Colonic mucosa (tissue), 4 donors: ENCODE measurements at regions not wholly inside any gene's neighbourhood (a gene's known extent, or its start where the extent isn't known, plus 50 kb on each side); places are given as distances from the start of the nearest gene placed in this dataset.

Experiments used
- DNase-seq: peaks from one replicate; pipeline ENCODE4 v3.0.0-alpha.2; 2020
- H3K27ac ChIP-seq: fragments of 200-600 bp; one replicate; pipeline ENCODE4 v1.8.0; 2021
- H3K27me3 ChIP-seq: fragments of 200-600 bp; one replicate; pipeline ENCODE4 v1.8.0; 2021
- H3K36me3 ChIP-seq: fragments of 200-600 bp; one replicate; pipeline ENCODE4 v1.8.0; 2021
- H3K4me1 ChIP-seq: fragments of 200-600 bp; one replicate; pipeline ENCODE4 v1.8.0; 2021; ENCODE audit warnings: mild to moderate bottlenecking
- H3K4me3 ChIP-seq: fragments of 200-600 bp; one replicate; pipeline ENCODE4 v1.8.0; 2021
- H3K9ac ChIP-seq, 2 donors: one replicate each; pipeline ENCODE4 v1.7.0; 2013; ENCODE audit warnings: control low read depth in 2 of 2, low read depth in 2 of 2, low read length in 2 of 2
- H3K9me3 ChIP-seq: fragments of 200-600 bp; one replicate; pipeline ENCODE4 v1.8.0; 2021
- CTCF ChIP-seq: fragments of 200-600 bp; IDR thresholded peaks from one replicate; pipeline ENCODE4 v1.8.0; 2022; ENCODE audit warnings: antibody characterized with exemption, mild to moderate bottlenecking
- intact Hi-C: fragments of 100-400 bp; cut with DNase I; formaldehyde crosslinking; loops from one replicate; pipeline ENCODE4 v1.14.1; 2022
- donor health status: healthy.
- donor health status: DM: no; HTN: no; CAD: no.
- donor health status: DM: no; HTN: no; CAD: no.

GRCh38 chr10:78147202-78147601 is 113.5 kb downstream of the RPS24 start:
- Histone ChIP-seq H3K27me3 (no peaks in the 10 kb centered on the region), H3K4me1 (no peaks in the 10 kb centered on the region), H3K4me3 (no peak overlapping the region), H3K27ac (no peak overlapping the region), H3K9me3 (no peaks in the 10 kb centered on the region), H3K9ac (no peak overlapping the region), H3K36me3 (no peaks in the 10 kb centered on the region)
- no peak for DNase-seq
- no peak for TF ChIP-seq CTCF
- intact Hi-C loops: no loop called here

- no peaks in the 10 kb centered on the region for H3K9me3 ChIP-seq
- no peak for TF ChIP-seq CTCF
- DNase-seq: no peak
- H3K27me3 ChIP-seq: no peaks in the 10 kb centered on the region
- intact Hi-C loops: no loop called here
- H3K36me3 ChIP-seq: no peaks in the 10 kb centered on the region
- no peaks in the 10 kb centered on the region for H3K4me1 ChIP-seq
- H3K9ac ChIP-seq: no peak overlapping the region
- no peak overlapping the region for H3K4me3 ChIP-seq
- no peak overlapping the region for H3K27ac ChIP-seq
Measured at GRCh38 chr10:78148216-78148960, 114.7 kb downstream of the RPS24 start.

- no peaks in the 10 kb centered on the region for H3K27me3 ChIP-seq
- TF ChIP-seq CTCF: no peak
- H3K4me1 ChIP-seq: no peaks in the 10 kb centered on the region
- no peak overlapping the region for H3K4me3 ChIP-seq
- H3K9me3 ChIP-seq: no peaks in the 10 kb centered on the region
- H3K27ac ChIP-seq: no peak overlapping the region
- H3K9ac ChIP-seq: no peak overlapping the region
- no peaks in the 10 kb centered on the region for H3K36me3 ChIP-seq
- intact Hi-C loops: no loop called here
- no peak for DNase-seq
Measured at GRCh38 chr10:78148961-78149612, 115.4 kb downstream of the RPS24 start.

GRCh38 chr10:78150756-78151155 is 117.1 kb downstream of the RPS24 start:
- TF ChIP-seq CTCF: no peak
- intact Hi-C loops: no loop called here
- no peaks in the 10 kb centered on the region for H3K9me3 ChIP-seq
- H3K4me3 ChIP-seq: no peak overlapping the region
- no peak overlapping the region for H3K27ac ChIP-seq
- no peak overlapping the region for H3K9ac ChIP-seq
- H3K4me1 ChIP-seq: no peaks in the 10 kb centered on the region
- no peaks in the 10 kb centered on the region for H3K36me3 ChIP-seq
- no peaks in the 10 kb centered on the region for H3K27me3 ChIP-seq
- DNase-seq: no peak

GRCh38 chr10:78155722-78156121 is 122.1 kb downstream of the RPS24 start:
- Histone ChIP-seq H3K27me3 (no peaks in the 10 kb centered on the region), H3K9ac (no peak overlapping the region), H3K4me1 (no peaks in the 10 kb centered on the region), H3K9me3 (no peaks in the 10 kb centered on the region), H3K4me3 (no peak overlapping the region), H3K27ac (no peak overlapping the region), H3K36me3 (no peaks in the 10 kb centered on the region)
- TF ChIP-seq CTCF: no peak
- intact Hi-C loops: no loop called here
- DNase-seq: no peak
